GM18868 (cell line): ENCODE measurements at regions not wholly inside any gene's neighbourhood (a gene's known extent, or its start where the extent isn't known, plus 50 kb on each side); places are given as distances from the start of the nearest gene placed in this dataset.

Experiments used
- ATAC-seq: cut with Tn5 transposase; IDR thresholded peaks from one replicate; pipeline ENCODE4 v1.9.1; 2021; ENCODE audit warnings: mild to moderate bottlenecking, moderate library complexity; ENCODE audit not compliant: unreplicated experiment

GRCh38 chr18:68469049-68469625 lies 245.8 kb downstream of the TMX3 start:
- no peak for ATAC-seq

- ATAC-seq = peak; percentile 80
Measured at GRCh38 chr18:68467957-68468356, 247.0 kb downstream of the TMX3 start.

GRCh38 chr18:68467329-68467728 lies 247.6 kb downstream of the TMX3 start:
- ATAC-seq = no peak

GRCh38 chr18:68466672-68467071 lies 248.2 kb downstream of the TMX3 start:
- ATAC-seq = no peak

- no peak for ATAC-seq
Measured at GRCh38 chr18:68462766-68463165, 252.1 kb downstream of the TMX3 start.

GRCh38 chr18:68462148-68462547 lies 252.8 kb downstream of the TMX3 start:
- no peak for ATAC-seq

- ATAC-seq = no peak
Measured at GRCh38 chr18:68461481-68462018, 253.4 kb downstream of the TMX3 start.

GRCh38 chr18:68459968-68460367 lies 254.9 kb downstream of the TMX3 start:
- no peak for ATAC-seq

GRCh38 chr18:68456985-68457384 lies 257.9 kb downstream of the TMX3 start:
- no peak for ATAC-seq

GRCh38 chr18:68455229-68455603 lies 259.7 kb downstream of the TMX3 start:
- ATAC-seq = no peak

GRCh38 chr18:68454511-68455228 lies 260.2 kb downstream of the TMX3 start:
- no peak for ATAC-seq

GRCh38 chr18:68449292-68449691 lies 265.6 kb downstream of the TMX3 start:
- ATAC-seq = no peak

GRCh38 chr18:68448736-68449135 lies 266.2 kb downstream of the TMX3 start:
- ATAC-seq = no peak

- ATAC-seq = no peak
Measured at GRCh38 chr18:68447286-68447685, 267.6 kb downstream of the TMX3 start.

- ATAC-seq = no peak
Measured at GRCh38 chr18:68445668-68446426, 269.1 kb downstream of the TMX3 start.

GRCh38 chr18:68445136-68445535 lies 269.8 kb downstream of the TMX3 start:
- no peak for ATAC-seq

- no peak for ATAC-seq
Measured at GRCh38 chr18:68441241-68441640, 273.7 kb downstream of the TMX3 start.

GRCh38 chr18:68440433-68440832 lies 274.5 kb downstream of the TMX3 start:
- no peak for ATAC-seq

- ATAC-seq = no peak
Measured at GRCh38 chr18:68439642-68440041, 275.3 kb downstream of the TMX3 start.

GRCh38 chr18:68438983-68439382 lies 275.9 kb downstream of the TMX3 start:
- ATAC-seq = no peak

GRCh38 chr18:68438536-68438935 lies 276.4 kb downstream of the TMX3 start:
- no peak for ATAC-seq

- no peak for ATAC-seq
Measured at GRCh38 chr18:68436485-68436884, 278.4 kb downstream of the TMX3 start.
